ENCODE measurements at regions not wholly inside any gene's neighbourhood (a gene's known extent, or its start where the extent isn't known, plus 50 kb on each side); places are given as distances from the start of the nearest gene placed in this dataset.
A peak's percentile ranks its signal among the peaks of the same experiment; 100 is the strongest.

- no peak for DNase-seq
Measured at GRCh38 chr9:107665057-107665456, 175.5 kb upstream of the KLF4 start.

GRCh38 chr9:107660976-107661375 is 171.4 kb upstream of the KLF4 start:
- no peak for DNase-seq

DNA sequence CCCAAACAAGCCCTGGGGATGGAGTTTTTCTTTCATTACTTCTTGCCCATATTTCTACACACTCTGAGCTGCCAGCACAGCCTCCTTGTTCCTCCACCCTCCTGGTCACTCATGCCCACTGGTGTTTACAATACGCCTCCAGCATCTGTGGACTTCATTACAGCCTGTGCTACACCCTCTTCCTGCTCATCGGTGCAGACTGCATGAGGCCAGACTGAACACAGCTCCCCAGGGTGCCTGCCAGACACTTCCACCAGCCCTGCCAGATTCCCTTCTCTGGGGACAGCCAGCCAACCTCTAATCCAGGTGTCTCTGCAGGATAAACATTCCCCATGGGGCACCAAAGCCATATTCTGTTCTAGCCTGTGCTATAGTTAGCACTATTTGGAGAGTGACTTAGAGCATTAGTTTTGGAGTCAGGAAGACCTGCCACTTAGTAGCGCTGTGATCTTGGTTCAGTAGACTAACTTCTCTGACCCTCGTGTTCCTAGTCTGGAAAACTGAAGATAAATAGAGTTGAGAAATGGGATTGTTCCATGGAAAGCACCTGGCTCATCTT is 163.8 kb upstream of the KLF4 start:
- DNase-seq, result no peak

GRCh38 chr9:107650995-107651394 is 161.4 kb upstream of the KLF4 start:
- no peak for DNase-seq

DNA sequence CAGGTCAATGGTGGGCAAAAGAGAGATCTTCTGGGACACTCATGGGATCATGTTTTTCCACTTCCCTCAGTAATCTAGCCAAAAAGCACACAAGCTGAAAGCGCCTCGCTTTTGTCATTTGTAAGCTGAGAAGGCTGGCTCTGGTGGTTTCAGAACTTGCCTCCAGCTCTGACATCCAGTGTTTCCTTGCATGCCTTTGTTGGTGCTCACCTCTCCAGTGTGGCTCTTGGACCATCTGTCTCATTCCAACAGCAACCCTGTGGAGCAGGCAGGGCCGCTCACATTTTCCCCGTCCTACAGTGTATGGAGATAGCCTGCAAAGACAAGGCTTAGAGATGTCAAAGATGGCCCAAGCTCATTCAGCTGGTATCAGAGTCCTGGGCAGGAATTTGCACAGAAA is 160.8 kb upstream of the KLF4 start:
- peak; percentile 79 for DNase-seq

GRCh38 chr9:107648153-107648715 is 158.7 kb upstream of the KLF4 start:
- DNase-seq, result peak; percentile 88

DNA sequence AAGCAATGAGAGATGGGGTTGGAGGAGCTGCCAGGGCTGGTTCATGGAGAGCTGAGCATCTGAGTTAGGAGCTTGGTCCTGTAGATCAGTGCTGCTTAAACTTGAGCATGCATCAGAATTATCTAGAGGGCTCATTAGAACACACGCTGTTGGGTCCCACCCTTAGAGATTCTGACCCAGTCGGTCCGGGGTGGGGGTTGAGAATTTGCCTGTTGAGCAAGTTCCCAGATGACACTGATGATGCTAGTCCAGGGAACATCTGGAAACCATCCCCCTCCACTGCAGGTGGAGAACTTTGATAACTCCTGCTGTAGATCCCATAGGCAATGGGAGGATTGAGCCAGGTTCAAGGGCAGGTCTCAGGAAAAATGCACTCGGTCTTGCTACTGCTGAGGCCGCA is 158.0 kb upstream of the KLF4 start:
- no peak for DNase-seq

- peak; percentile 56 for DNase-seq
Measured at GRCh38 chr9:107647141-107647540, 157.6 kb upstream of the KLF4 start.

DNA sequence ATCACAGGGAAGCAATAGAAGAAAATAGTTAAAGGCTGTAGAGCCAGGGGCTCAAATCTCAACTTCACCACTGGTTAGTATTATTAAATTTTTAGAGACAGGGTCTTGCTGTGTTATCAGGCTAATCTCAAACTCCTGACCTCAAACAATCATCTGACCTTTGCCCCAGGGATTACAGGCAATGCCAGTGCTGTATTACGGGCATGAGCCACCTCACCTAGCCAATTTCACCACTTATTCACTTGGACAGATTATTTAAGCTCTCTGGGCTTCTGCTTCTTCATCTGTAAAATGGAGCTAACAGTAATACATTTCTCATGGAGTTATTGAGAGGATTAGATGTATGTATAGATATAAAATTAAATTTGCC is 155.9 kb upstream of the KLF4 start:
- no peak for DNase-seq

- DNase-seq, result no peak
Measured at GRCh38 chr9:107644733-107645463, 155.3 kb upstream of the KLF4 start.

- no peak for DNase-seq
Measured at GRCh38 chr9:107639426-107639825, 149.9 kb upstream of the KLF4 start.

GRCh38 chr9:107638521-107639310 is 149.1 kb upstream of the KLF4 start:
- peak; percentile 58 for DNase-seq

GRCh38 chr9:107637421-107638420 is 148.2 kb upstream of the KLF4 start:
- peak; percentile 96 for DNase-seq

DNA sequence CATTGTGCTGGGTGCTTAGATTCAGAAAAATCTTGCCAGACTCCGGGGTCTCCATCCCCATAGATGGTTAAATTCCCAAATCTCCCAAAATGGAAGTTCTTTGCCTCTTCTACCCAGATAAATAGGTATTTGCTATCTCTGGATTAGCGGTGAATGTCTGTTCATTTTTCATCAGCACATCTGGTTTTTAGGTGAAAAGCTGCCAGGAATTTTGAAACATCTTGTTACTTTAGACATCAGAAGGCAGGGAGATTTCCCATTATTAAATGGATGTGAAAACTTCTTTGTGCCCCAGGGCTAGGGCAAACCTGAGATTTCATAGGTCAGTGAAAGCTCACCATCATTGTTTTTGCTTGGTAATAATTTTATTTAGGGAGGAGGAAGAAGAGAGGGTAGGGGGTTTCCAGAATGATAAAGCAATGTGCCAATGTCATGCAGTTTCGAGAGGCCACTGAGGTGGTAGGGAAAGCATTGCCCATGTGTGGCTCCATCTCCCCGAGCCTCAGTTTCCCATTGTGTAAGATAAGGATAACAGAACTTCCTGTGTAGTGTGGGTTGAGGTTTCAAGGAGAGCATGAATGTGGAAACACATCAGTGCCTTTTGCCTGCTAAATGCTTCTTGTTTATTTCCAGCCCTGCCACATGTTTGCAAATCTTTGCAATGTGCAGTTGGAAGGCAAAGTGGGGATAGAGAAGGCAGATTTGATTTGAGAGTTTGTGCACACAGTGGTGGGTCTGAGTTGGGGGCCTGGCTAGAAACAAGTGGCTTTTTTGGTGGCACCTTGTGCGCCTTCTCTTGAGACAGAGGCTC is 147.2 kb upstream of the KLF4 start:
- no peak for DNase-seq

DNA sequence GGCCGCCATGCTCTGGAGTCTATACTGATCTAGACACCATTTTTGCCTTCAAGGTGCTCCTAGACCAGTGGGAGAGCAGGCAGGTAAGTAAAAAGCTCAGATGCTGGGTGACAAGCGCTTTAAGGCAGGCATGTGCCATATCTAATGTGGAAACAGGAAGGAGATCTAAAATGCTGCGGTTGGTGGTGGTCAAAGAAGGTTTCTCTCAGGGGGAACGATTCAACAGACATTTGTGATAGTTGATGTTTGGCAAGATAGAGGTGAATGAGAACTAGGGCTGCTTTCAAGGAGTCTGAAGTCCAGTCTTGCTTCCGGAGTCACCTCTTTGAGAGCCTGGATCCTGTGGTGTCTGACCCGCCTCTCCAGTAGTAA is 146.2 kb upstream of the KLF4 start:
- DNase-seq, result no peak

GRCh38 chr9:107635101-107635802 is 145.7 kb upstream of the KLF4 start:
- no peak for DNase-seq

- DNase-seq, result no peak
Measured at GRCh38 chr9:107633406-107633805, 143.8 kb upstream of the KLF4 start.

DNA sequence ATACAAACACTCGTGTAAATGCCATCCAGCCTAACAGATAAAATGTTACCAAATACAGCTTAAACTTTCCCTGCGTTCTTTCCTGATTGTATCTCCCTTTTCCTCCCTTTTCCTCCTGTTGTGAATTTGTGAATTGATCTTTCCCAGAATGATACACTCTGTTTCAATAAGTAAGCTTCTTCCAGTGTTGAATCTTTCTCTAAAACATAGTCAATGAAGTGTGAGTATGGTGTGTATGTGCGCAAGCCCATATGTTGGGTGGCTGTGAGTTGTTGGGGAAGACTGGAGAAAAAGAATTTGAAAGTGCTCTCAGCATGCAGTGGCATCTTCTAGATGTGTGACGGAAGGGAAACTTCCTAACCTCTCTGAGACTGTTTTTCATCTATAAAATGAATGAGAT is 143.1 kb upstream of the KLF4 start:
- no peak for DNase-seq

- DNase-seq, result no peak
Measured at GRCh38 chr9:107632216-107632615, 142.6 kb upstream of the KLF4 start.

DNA sequence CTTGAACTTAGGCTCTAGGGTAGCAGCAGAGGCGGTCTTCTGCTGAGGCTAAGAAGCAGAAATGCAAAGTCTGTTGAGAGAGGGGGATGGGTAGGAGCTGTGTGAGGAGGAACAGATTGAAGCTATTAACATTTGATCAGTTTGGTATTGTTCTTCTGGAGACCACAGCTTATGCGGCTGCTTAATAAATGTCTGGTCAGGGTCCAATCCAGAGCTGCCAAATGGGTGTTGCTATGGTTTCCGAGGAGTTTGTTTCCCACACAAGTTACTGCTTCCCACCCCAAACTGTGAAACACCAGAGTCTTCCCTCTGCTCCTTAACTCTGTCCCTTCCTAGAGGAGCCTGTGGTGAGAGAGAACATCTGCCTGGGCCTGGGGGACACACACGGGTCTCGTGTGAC is 142.2 kb upstream of the KLF4 start:
- DNase-seq, result peak; percentile 51

DNA sequence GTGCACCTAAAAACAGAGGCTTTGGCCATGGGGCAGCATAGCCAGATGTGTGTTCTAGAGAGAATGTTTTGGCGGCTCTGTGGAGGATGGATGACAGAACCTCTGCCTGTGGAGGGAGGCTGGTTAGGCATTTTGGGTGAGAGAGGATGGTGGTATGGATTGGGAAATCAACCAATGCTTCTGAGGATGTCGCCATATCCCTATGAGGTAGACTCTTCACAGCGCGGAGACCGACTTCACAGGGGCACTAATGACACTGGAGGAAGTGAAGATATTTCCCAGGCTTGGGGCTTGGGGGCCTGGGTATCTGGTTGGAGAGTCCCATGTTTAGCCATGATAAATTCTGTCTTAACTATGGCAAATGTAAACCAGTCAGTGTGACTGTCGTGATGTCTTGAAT is 140.6 kb upstream of the KLF4 start:
- DNase-seq, result no peak
